ENCODE measurements at regions not wholly inside any gene's neighbourhood (a gene's known extent, or its start where the extent isn't known, plus 50 kb on each side); places are given as distances from the start of the nearest gene placed in this dataset.

DNA sequence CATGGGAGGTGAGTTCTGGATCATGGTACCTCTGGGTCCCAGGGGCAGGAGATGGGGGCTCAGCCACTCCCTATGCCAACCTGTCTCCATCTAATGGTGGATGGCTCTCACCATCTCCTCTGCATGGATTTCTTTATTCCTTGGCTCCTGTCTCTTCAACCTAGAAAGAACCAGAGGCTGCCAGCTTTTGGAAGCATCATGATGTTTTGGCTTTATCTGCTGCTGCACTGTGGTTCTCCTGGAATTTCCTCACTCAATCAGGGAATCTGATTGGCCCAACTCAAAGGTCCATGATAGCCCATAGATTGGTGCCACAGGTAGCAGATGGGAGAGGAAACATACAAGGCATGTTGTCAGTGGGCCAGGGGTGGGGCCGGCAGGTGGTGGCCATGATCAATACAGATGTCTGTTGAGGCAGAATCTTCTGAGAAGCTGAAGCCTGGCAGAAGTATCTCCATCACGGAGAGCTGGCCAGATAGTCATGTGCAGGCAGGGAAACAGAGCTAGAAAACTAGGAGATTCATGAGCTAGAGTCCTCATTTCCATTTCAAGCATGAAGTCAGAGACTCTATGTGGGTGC, 158.2 kb downstream of the MACROH2A1 start:
- ChIA-PET CTCF (interaction anchor here (1.5 kb wide), 1 partner anchor 36 kb away, joined by 5 read pairs; no protein-coding TSS in a partner anchor), POLR2A (no interaction called here)
- no peak overlapping the region for H2AFZ ChIP-seq (ENCODE audit: low read depth)
- H3K27ac ChIP-seq (ENCODE audit: low read depth in 2 of 2, low read length in 1 of 2) = no peak overlapping the region
- H3K9me3 ChIP-seq = no peaks in the 10 kb centered on the region
- H3K27me3 ChIP-seq (ENCODE audit: insufficient read depth) = no peaks in the 10 kb centered on the region
- H3K4me2 ChIP-seq = no peak overlapping the region
- no peak for DNase-seq
- no peak overlapping the region for H3K9ac ChIP-seq
- TF ChIP-seq POLR2AphosphoS5 (IDR thresholded peaks at IDR 0.05; ENCODE audit: low read depth, low read length) (no peak), GATA2 (CRISPR knock-in tag; IDR thresholded peaks at IDR 0.05) (no peak), FOXM1 (IDR thresholded peaks at IDR 0.05; ENCODE audit: low read depth) (no peak), RXRA (IDR thresholded peaks at IDR 0.05; ENCODE audit: borderline replicate concordance, low read depth) (no peak)
- TF ChIP-seq, protein P1, sequence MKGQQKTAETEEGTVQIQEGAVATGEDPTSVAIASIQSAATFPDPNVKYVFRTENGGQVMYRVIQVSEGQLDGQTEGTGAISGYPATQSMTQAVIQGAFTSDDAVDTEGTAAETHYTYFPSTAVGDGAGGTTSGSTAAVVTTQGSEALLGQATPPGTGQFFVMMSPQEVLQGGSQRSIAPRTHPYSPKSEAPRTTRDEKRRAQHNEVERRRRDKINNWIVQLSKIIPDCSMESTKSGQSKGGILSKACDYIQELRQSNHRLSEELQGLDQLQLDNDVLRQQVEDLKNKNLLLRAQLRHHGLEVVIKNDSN (IDR thresholded peaks at IDR 0.05; ENCODE audit: borderline replicate concordance, low read depth) = no peak
- no peaks in the 10 kb centered on the region for H3K79me2 ChIP-seq (ENCODE audit: insufficient read depth)
- no peaks in the 10 kb centered on the region for H3K36me3 ChIP-seq (replicated peaks in 1 of 2; ENCODE audit: control insufficient read depth in 1 of 2, insufficient read depth in 2 of 2, low read length in 1 of 2)
- H3K4me3 ChIP-seq (ENCODE audit: low read depth in 2 of 2, low read length in 1 of 2) = no peak overlapping the region
- H3K4me1 ChIP-seq (ENCODE audit: control insufficient read depth in 1 of 2, insufficient read depth in 2 of 2, low read depth in 1 of 2, low read length in 1 of 2) = peaks cover 25 to 68% of the 10 kb centered on the region in 2 experiments
- H4K20me1 ChIP-seq (ENCODE audit: insufficient read depth) = no peaks in the 10 kb centered on the region
- no peaks in the 10 kb centered on the region for H3F3A ChIP-seq (replicated peaks; ENCODE audit: insufficient read depth)
- WGBS (ENCODE audit: low lambda C conversion rate) = 97% methylated on average over 2 of the region's 2 CpGs
- no peaks in the 10 kb centered on the region for H3K9me2 ChIP-seq

DNA sequence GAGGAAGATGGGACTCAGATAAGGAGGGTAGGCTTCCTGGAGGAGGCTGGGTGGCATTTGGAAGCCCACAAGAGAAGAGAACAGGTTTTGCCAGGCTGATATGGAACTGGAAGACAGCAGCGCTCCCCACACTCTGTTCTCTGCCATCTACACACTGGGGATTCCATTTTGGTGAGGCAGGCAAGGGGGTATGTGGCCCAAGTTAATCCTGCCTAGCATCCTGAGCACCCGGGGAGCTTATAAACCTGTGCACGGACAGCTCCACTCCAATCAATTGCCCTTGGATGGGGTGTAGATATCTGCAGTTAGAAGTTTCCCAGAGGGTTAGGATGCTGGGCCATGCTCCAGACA, 158.8 kb downstream of the MACROH2A1 start:
- no peaks in the 10 kb centered on the region for H3F3A ChIP-seq (replicated peaks; ENCODE audit: insufficient read depth)
- H3K4me2 ChIP-seq = no peak overlapping the region
- POLR2A ChIA-PET = no interaction called here
- H3K27me3 ChIP-seq (ENCODE audit: insufficient read depth) = no peaks in the 10 kb centered on the region
- 100% methylated on average over 3 of the region's 3 CpGs for WGBS (ENCODE audit: low lambda C conversion rate)
- no peaks in the 10 kb centered on the region for H3K9me3 ChIP-seq
- no peaks in the 10 kb centered on the region for H4K20me1 ChIP-seq (ENCODE audit: insufficient read depth)
- no peaks in the 10 kb centered on the region for H3K36me3 ChIP-seq (replicated peaks in 1 of 2; ENCODE audit: control insufficient read depth in 1 of 2, insufficient read depth in 2 of 2, low read length in 1 of 2)
- CTCF ChIA-PET = interaction anchor here (1.5 kb wide), 1 partner anchor 36 kb away, joined by 5 read pairs; no protein-coding TSS in a partner anchor
- no peaks in the 10 kb centered on the region for H3K79me2 ChIP-seq (ENCODE audit: insufficient read depth)
- no peak overlapping the region for H3K9ac ChIP-seq
- no peak for TF ChIP-seq NFIC (IDR thresholded peaks at IDR 0.05; ENCODE audit: borderline replicate concordance)
- TF ChIP-seq SMC3 (IDR thresholded peaks at IDR 0.05; ENCODE audit: low read depth, low read length) = no peak
- no peak for TF ChIP-seq FOXJ3 (CRISPR knock-in tag; IDR thresholded peaks at IDR 0.05)
- no peak for TF ChIP-seq SIN3A (IDR thresholded peaks at IDR 0.05; ENCODE audit: borderline replicate concordance, low read depth, low read length)
- TF ChIP-seq TAF1 (IDR thresholded peaks at IDR 0.05; ENCODE audit: borderline replicate concordance, low read depth, low read length) = no peak
- no peak for TF ChIP-seq EP300 (IDR thresholded peaks at IDR 0.05; ENCODE audit: borderline replicate concordance in 1 of 2, low read depth in 1 of 2, low read length in 1 of 2)
- TF ChIP-seq GABPA (IDR thresholded peaks at IDR 0.05; ENCODE audit: low read depth) = no peak
- no peak for TF ChIP-seq RFX5 (IDR thresholded peaks at IDR 0.05; ENCODE audit: low read length)
- DNase-seq = no peak
- peaks cover 18 to 68% of the 10 kb centered on the region in 2 experiments for H3K4me1 ChIP-seq (ENCODE audit: control insufficient read depth in 1 of 2, insufficient read depth in 2 of 2, low read depth in 1 of 2, low read length in 1 of 2)
- H2AFZ ChIP-seq (ENCODE audit: low read depth) = no peak overlapping the region
- H3K27ac ChIP-seq (ENCODE audit: low read depth in 2 of 2, low read length in 1 of 2) = no peak overlapping the region
- no peak overlapping the region for H3K4me3 ChIP-seq (ENCODE audit: low read depth in 2 of 2, low read length in 1 of 2)
- no peaks in the 10 kb centered on the region for H3K9me2 ChIP-seq
